ENCODE measurements at regions not wholly inside any gene's neighbourhood (a gene's known extent, or its start where the extent isn't known, plus 50 kb on each side); places are given as distances from the start of the nearest gene placed in this dataset.
"Not testable (repeated sequence)": the region's sequence is repeated elsewhere in the genome, so short reads cannot be mapped to it uniquely, and the experiment has no call there.

GRCh38 chr5:28402590-28403301, 1364.4 kb upstream of the CDH9 start:
- no peak for DNase-seq (ENCODE audit: low read depth)

DNA sequence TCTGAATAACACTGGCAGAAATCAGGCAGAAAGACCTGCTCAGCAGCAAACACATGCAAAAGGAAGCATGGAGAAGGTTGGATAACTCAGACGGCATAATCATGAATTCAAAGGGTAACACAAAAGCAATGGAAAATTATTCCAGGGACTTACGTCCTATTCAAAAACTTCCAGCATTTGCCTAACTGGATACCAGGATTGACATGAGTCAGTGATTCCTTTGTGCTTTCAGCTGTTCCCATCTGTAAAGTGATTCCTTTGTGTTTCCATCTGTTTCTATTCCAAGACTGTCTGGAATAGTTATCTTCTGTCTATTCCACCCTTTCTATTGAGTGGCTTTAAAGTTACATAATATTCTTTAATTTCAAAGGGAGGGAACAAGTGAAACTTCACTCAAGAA, 1361.7 kb upstream of the CDH9 start:
- no peak for DNase-seq (ENCODE audit: low read depth)

- no peak for DNase-seq (ENCODE audit: low read depth)
Measured at GRCh38 chr5:28399211-28399610, 1360.8 kb upstream of the CDH9 start.

DNA sequence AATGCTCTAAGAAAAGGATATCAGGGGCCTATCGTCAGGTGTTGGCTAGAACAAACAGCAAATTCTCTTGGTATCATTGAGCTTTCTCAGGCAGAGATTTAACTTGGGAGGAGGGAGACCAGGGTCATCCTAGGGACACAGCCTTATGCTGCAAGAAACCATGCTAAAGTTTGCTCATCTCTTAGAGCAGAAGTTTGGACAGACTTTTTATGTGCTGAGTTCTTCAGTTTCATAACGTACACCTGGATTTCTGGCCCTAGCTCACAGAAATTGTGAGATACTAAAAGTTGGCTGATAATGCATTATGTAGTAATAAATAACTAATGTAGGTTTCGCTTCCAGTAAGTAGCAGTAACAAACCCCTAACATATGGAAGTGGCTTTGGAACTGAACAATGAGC, 1359.8 kb upstream of the CDH9 start:
- DNase-seq (ENCODE audit: low read depth) = no peak

DNA sequence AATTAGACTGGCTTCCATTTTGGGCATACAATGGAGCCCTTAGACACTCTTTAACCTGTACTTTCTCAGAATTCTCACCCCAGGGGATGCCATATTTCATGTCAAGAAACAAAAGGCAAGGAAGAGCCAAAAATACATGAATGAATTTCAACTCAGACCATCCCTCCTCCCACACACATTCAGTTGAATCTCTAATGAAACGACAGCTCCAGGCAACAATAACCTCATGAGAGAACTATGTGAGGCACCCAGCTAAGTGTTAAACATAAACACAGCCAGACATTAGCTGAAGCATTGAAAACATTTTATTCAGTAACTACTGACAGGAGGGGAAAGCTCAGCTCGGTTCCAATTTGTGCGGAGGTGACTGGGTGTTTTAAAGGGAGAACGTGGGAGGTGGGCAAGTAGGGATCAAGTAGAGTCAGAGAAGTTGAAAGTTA, 1359.1 kb upstream of the CDH9 start:
- DNase-seq (ENCODE audit: low read depth) = no peak

- DNase-seq (ENCODE audit: low read depth) = no peak
Measured at GRCh38 chr5:28391277-28391676, 1352.9 kb upstream of the CDH9 start.

GRCh38 chr5:28390341-28390740, 1352.0 kb upstream of the CDH9 start:
- DNase-seq (ENCODE audit: low read depth) = no peak

DNA sequence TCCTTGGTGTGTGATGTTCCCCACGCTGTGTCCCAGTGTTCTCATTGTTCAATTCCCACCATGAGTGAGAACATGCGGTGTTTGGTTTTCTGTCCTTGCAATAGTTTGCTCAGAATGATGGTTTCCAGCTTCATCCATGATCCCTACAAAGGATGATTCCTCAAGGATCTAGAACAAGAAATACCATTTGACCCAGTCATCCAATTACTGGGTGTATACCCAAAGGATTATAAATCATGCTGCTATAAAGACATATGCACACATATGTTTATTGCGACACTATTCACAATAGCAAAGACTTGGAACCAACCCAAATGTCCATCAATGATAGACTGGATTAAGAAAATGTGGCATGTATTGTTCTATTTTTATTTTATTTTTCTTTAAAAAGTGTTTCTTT, 1351.3 kb upstream of the CDH9 start:
- DNase-seq (ENCODE audit: low read depth) = not testable (repeated sequence)

- no peak for DNase-seq (ENCODE audit: low read depth)
Measured at GRCh38 chr5:28388428-28388827, 1350.0 kb upstream of the CDH9 start.

DNA sequence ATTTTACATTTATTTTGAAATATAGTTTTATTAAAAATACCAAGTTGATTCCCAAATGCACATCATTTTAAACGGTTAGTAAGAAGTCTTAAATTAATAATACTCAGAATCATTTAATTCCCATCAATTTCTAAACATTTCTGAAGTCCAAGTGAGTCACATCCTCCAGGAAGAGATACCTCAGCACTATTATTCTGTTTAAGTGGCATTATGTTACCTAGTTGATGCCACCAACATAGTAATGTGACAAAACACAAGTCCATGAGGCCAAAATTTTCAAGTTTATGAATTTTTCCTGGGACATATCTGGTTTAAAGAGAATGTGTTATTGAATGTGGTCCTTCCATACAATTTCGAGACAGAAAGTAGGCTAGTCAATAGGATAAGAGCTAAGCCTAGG, 1348.3 kb upstream of the CDH9 start:
- DNase-seq (ENCODE audit: low read depth) = no peak

GRCh38 chr5:28380167-28380566, 1341.8 kb upstream of the CDH9 start:
- DNase-seq (ENCODE audit: low read depth) = no peak

GRCh38 chr5:28374492-28374967, 1336.1 kb upstream of the CDH9 start:
- DNase-seq (ENCODE audit: low read depth) = no peak

DNA sequence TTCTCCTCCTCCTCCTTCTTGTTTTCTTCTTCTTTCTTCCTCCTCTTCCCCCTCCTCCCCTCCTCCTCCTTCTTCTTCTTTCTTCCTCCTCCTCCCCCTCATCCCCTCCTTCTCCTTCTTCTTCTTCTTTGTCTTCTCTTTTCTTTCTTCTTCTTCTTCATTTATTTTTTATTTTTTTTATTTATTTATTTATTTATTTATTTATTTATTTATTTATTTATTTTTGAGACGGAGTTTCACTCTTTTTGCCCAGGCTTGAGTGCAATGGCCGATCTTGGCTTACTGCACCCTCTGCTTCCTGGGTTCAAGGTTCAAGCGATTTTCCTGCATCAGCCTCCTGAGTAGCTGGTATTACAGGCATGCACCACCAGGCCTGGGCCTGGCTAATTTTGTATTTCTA, 1332.5 kb upstream of the CDH9 start:
- no peak for DNase-seq (ENCODE audit: low read depth)

- DNase-seq (ENCODE audit: low read depth) = no peak
Measured at GRCh38 chr5:28369418-28369817, 1331.0 kb upstream of the CDH9 start.

DNA sequence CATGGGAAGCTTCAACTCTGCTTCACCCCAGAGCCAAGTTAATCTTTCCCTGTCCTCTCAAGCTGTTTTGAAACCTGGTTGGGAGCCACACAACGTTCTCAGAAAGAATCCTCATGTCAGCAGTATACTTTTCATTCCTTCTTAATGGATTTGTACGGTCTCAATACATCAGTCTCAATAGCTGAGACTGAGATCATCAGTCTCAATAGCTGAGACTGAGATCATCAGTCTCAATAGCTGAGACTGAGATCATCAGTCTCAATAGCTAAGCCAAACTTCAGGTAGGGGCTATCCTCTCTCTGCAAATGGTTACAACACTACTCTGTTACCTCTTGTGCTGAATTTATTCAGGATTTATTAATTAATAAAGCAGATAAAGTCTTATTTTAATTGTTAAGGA, 1317.4 kb upstream of the CDH9 start:
- DNase-seq (ENCODE audit: low read depth) = no peak

DNA sequence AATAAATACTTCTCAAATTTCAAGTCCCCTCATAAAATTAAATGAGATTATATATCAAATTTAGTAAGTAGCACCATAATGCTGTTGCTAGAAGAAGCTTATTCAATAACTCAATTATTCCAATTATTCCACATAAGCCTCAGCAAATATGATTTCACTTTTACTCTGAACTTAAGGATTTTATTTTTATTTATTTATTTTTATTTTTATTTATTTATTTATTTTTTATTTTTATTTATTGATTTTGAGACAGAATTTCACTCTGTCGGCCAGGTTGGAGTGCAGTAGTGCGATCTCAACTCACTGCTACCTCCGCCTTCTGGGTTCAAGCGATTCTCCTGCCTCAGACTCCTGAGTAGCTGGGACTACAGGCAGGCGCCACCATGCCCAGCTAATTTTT, 1308.3 kb upstream of the CDH9 start:
- no peak for DNase-seq (ENCODE audit: low read depth)

DNA sequence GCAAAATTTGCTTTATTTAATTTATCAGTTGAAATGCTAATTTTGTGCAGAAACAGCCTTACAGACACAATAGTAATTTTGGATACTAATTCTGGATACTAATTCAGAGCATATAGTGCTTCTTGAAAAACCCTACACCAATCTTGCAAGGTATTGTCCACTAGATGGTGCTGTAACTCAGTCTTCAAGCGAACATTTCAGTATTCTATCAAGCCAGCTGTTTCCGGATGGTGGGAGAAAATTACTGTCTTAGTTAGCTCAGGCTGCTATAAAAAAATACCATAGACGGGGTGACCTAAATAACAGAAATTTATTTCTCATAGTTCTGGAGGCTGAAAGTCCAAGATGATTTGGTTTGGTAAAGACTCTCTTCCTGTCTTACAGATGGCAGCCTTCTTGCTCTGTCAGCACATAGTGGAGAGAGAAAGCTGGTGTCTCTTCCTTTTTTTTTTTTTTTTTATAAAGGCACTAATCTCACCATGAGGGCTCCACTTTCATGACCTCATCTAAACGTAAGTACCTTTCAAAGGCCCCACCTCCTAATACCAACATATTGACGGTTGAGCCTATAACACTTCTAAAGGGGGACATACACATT, 1306.5 kb upstream of the CDH9 start:
- peak; percentile 12 for DNase-seq (ENCODE audit: low read depth)

DNA sequence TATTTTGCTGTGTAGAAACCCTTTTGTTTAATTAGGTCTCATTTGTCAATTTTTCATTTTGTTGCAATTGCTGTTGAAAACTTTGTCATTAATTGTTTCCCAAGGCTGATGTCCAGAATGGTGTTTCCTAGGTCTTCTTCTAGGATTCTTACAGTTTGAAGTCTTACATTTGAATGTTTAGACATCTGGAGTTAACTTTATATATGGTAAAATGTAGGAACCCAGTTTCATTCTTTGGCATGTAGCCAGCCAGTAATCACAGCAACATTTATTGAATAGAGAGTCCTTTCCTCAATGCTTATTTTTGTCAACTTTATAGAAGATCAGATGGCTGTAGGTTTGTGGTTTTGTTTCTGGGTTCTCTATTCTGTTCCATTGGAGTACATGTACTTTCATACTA, 1290.8 kb upstream of the CDH9 start:
- DNase-seq (ENCODE audit: low read depth) = no peak

DNA sequence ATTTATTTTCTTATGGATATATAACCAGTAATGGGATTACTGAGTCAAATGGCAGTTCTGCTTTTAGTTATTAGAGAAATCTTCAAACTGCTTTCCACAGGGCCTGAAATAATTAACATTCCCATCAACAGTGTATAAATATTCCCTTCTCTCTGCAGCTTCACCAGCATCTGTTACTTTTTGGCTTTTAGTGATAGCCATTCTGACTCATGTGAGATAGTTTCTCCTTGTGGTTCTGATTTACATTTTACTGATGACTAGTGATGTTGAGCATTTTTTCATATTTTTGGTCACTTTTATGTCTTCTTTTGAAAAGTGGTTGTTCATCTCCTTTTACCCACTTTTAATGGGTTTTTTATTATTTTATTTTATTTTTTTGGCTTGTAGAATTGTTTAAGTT, 1290.3 kb upstream of the CDH9 start:
- DNase-seq (ENCODE audit: low read depth) = peak; percentile 44

- DNase-seq (ENCODE audit: low read depth) = no peak
Measured at GRCh38 chr5:28324174-28324573, 1285.8 kb upstream of the CDH9 start.

GRCh38 chr5:28313953-28314352, 1275.6 kb upstream of the CDH9 start:
- no peak for DNase-seq (ENCODE audit: low read depth)

DNA sequence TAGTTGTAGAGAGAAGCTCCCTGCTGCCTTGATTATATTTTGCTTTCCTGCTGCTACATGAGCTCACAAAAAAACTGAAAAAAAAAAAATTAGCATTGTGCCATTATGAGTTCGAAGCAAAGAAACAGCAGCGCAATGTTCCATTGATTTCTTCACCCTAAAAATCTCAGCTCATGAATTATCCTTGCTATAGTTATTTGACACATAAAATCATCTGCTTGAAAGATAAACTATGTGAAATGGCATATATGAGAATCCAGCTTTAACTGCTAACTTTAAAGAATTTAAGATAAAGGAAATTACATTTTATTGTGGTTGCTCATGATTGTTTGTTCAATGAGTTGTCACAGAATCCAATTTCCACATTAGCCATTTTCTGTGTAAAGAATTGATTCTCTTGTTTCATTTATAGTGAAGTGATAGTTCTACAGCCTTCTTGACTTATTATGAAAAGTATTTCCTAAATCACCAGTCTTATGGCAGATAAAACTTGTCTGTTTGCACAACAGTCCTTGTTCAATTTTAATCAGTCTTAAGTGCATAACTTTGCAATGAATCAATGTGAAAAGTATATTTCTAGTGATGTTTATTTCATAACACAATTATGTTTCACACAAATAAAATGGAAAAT, 1275.0 kb upstream of the CDH9 start:
- DNase-seq (ENCODE audit: low read depth) = no peak

GRCh38 chr5:28310696-28311095, 1272.3 kb upstream of the CDH9 start:
- DNase-seq (ENCODE audit: low read depth) = no peak

GRCh38 chr5:28305891-28306290, 1267.5 kb upstream of the CDH9 start:
- DNase-seq (ENCODE audit: low read depth) = no peak

Data from stromal cell of bone marrow (primary cell).